Gastrocnemius medialis (tissue), 4 donors: ENCODE measurements at regions not wholly inside any gene's neighbourhood (a gene's known extent, or its start where the extent isn't known, plus 50 kb on each side); places are given as distances from the start of the nearest gene placed in this dataset.
"Not testable (repeated sequence)": the region's sequence is repeated elsewhere in the genome, so short reads cannot be mapped to it uniquely, and the experiment has no call there.

ENCODE experiments used
- ATAC-seq, 2 donors: fragments of 150-250 bp; one replicate each; pipeline ENCODE4 v1.9.1; 2016
- DNase-seq, 2 donors: peaks; one replicate each; pipeline ENCODE4 v3.0.0-alpha.2; 2019
- H3K27ac ChIP-seq, 4 donors: fragments of 200-600 bp; sonication (generic); 1 replicate in 1 of 4; 2 replicates in 3 of 4; pipeline ENCODE4 v1.5.1; 2016 to 2018; ENCODE audit warnings: mild to moderate bottlenecking in 2 of 4, moderate library complexity in 1 of 4
- H3K27me3 ChIP-seq, 3 donors: fragments of 200-600 bp; sonication (generic) in 2 of 3; 1 replicate in 1 of 3; 2 replicates in 2 of 3; pipeline versions ENCODE4 v1.5.1 to v1.6.0; 2016 to 2019; ENCODE audit warnings: mild to moderate bottlenecking in 1 of 3, moderate library complexity in 1 of 3
- H3K36me3 ChIP-seq, 2 donors: fragments of 200-600 bp; sonication (generic) in 1 of 2; one replicate each; pipeline ENCODE4 v1.5.1; 2017 to 2018
- H3K4me1 ChIP-seq, 2 donors: fragments of 200-600 bp; sonication (generic) in 1 of 2; one replicate each; pipeline ENCODE4 v1.5.1; 2016 to 2017; ENCODE audit warnings: mild to moderate bottlenecking in 2 of 2
- H3K4me3 ChIP-seq, 4 donors: fragments of 200-600 bp; sonication (generic) in 3 of 4; 1 replicate in 1 of 4; 2 replicates in 3 of 4; pipeline ENCODE4 v1.5.1; 2016 to 2019; ENCODE audit warnings: mild to moderate bottlenecking in 2 of 4
- H3K9me3 ChIP-seq, 3 donors: fragments of 200-600 bp; sonication (generic) in 2 of 3; 1 replicate in 1 of 3; 2 replicates in 2 of 3; pipeline ENCODE4 v1.5.1; 2016 to 2019
- POLR2A ChIP-seq, 2 donors: fragments of 450-650 bp; IDR thresholded peaks; one replicate each; pipeline ENCODE4 v1.6.1; 2017; ENCODE audit warnings: antibody characterized with exemption in 2 of 2, mild to moderate bottlenecking in 2 of 2, moderate library complexity in 2 of 2
- in situ Hi-C, 4 donors: fragments of 200-750 bp; cut with MboI; loops; one replicate each; pipeline versions ENCODE4 v1.15.0 to v1.8.0; 2017; ENCODE audit warnings: low sequenced_read_pairs in 4 of 4
- intact Hi-C: fragments of 100-400 bp; cut with DNase I; formaldehyde crosslinking; loops from one replicate; pipeline ENCODE4 v1.15.1; 2023; ENCODE audit warnings: low total_unique reads
- TF ChIP-seq, protein P1 (sequence below), 5 experiments: fragments of 450-650 bp in 3 of 5; fragments of 200-600 bp in 2 of 5; sonication (generic) in 2 of 5; IDR thresholded peaks in 4 of 5; conservative IDR thresholded peaks in 1 of 5; 1 replicate in 4 of 5; 2 replicates in 1 of 5; pipeline ENCODE4 v1.5.1; 2016 to 2019; ENCODE audit warnings: antibody characterized with exemption in 5 of 5, mild to moderate bottlenecking in 3 of 5, moderate library complexity in 3 of 5

DNA sequence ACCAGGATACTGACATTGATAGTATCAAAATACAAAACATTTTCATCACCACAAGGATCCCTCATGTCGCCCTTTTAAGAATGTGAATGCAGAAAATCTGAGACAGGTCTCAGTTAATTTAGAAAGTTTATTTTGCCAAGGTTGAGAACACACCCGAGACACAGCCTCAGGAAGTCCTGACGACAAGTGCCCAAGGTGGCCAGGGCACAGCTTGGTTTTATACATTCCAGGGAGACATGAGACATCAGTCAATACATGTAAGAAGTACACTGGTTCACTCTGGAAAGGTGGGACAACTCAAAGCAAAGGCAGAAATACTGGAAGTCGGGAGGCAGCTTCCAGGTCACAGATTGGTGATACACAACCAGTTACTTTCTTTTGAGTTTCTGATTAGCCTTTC, 235.2 kb upstream of the KRR1 start:
- no peaks in the 10 kb centered on the region for H3K36me3 ChIP-seq
- ATAC-seq (no peak), DNase-seq (no peak)
- no peak for TF ChIP-seq POLR2A (IDR thresholded peaks at IDR 0.05)
- TF ChIP-seq, protein P1, sequence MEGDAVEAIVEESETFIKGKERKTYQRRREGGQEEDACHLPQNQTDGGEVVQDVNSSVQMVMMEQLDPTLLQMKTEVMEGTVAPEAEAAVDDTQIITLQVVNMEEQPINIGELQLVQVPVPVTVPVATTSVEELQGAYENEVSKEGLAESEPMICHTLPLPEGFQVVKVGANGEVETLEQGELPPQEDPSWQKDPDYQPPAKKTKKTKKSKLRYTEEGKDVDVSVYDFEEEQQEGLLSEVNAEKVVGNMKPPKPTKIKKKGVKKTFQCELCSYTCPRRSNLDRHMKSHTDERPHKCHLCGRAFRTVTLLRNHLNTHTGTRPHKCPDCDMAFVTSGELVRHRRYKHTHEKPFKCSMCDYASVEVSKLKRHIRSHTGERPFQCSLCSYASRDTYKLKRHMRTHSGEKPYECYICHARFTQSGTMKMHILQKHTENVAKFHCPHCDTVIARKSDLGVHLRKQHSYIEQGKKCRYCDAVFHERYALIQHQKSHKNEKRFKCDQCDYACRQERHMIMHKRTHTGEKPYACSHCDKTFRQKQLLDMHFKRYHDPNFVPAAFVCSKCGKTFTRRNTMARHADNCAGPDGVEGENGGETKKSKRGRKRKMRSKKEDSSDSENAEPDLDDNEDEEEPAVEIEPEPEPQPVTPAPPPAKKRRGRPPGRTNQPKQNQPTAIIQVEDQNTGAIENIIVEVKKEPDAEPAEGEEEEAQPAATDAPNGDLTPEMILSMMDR (IDR thresholded peaks at IDR 0.05 in 4 of 5, conservative IDR thresholded peaks at IDR 0.05 in 1 of 5) = no peak
- in situ Hi-C loops = no loop called here
- H3K9me3 ChIP-seq = no peaks in the 10 kb centered on the region
- no peak overlapping the region for H3K27ac ChIP-seq
- no peaks in the 10 kb centered on the region for H3K27me3 ChIP-seq
- intact Hi-C loops = no loop called here
- H3K4me3 ChIP-seq = no peak overlapping the region
- H3K4me1 ChIP-seq = no peaks in the 10 kb centered on the region

DNA sequence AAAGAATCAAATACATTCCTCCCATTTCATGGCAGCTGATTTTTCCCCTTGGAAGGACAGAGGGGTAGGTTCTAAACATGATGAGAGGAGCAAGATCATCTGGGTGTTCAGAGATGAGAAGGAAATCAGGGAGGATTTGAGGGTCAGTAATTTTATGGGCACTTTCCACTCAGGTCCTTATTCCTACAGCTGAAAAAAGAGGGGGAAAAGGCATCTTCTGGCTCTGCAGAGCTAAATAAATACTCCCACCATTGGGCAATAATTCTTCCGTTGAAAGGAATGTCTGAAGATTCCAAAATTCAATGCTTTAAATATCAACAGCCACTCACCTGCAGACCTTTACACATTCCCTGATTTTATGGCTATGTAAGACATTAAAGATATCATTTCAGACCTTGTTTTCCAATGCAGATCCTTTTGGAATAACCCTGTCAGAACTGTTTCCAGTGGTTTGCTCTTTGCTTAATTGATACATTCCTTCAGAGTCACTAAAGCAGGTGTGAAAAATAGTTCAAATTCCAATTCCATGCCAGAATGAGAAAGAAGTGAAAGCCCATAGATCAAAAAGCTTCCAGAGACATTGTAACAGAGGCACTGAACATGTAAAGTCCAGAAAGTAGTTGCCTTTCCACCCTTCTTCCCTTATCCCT, 233.3 kb upstream of the KRR1 start:
- TF ChIP-seq, protein P1 (IDR thresholded peaks at IDR 0.05 in 4 of 5, conservative IDR thresholded peaks at IDR 0.05 in 1 of 5) = no peak
- no peak for TF ChIP-seq POLR2A (IDR thresholded peaks at IDR 0.05)
- Histone ChIP-seq H3K4me3 (no peak overlapping the region), H3K9me3 (no peaks in the 10 kb centered on the region), H3K4me1 (no peaks in the 10 kb centered on the region), H3K27me3 (no peaks in the 10 kb centered on the region), H3K27ac (no peak overlapping the region), H3K36me3 (no peaks in the 10 kb centered on the region)
- ATAC-seq (no peak), DNase-seq (no peak)
- in situ Hi-C loops = no loop called here
- intact Hi-C loops = no loop called here

DNA sequence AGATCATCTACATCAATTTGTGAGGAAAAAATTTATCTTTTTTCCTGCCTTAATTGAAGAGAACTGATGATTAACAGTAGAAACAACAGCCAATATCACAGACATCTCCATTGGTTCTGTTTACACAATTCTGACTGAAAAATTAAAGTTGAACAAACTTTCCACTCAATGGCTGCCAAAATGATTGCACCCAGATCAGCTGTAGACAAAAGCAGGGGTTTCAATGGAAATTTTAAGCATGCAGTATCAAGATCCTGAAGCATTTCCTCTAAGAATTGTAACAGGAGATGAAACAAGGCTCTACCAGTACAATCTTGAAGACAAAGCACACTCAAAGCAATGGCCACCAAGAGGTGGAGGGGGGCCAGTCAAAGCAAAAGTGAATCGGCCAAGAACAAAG, 231.6 kb upstream of the KRR1 start:
- DNase-seq (no peak), ATAC-seq (no peak)
- in situ Hi-C loops (no loop called here), intact Hi-C loops (no loop called here)
- no peaks in the 10 kb centered on the region for H3K4me1 ChIP-seq
- no peaks in the 10 kb centered on the region for H3K36me3 ChIP-seq
- no peaks in the 10 kb centered on the region for H3K27me3 ChIP-seq
- H3K27ac ChIP-seq = no peak overlapping the region
- H3K4me3 ChIP-seq = no peak overlapping the region
- H3K9me3 ChIP-seq = no peaks in the 10 kb centered on the region
- TF ChIP-seq, protein P1 (IDR thresholded peaks at IDR 0.05 in 4 of 5, conservative IDR thresholded peaks at IDR 0.05 in 1 of 5) = no peak
- TF ChIP-seq POLR2A (IDR thresholded peaks at IDR 0.05) = no peak

GRCh38 chr12:75742048-75742447, 230.6 kb upstream of the KRR1 start:
- Histone ChIP-seq H3K4me3 (no peak overlapping the region), H3K27ac (no peak overlapping the region), H3K9me3 (no peaks in the 10 kb centered on the region), H3K27me3 (no peaks in the 10 kb centered on the region), H3K36me3 (no peaks in the 10 kb centered on the region), H3K4me1 (no peaks in the 10 kb centered on the region)
- ATAC-seq = no peak
- TF ChIP-seq, protein P1 (IDR thresholded peaks at IDR 0.05 in 4 of 5, conservative IDR thresholded peaks at IDR 0.05 in 1 of 5) = no peak
- TF ChIP-seq POLR2A (IDR thresholded peaks at IDR 0.05) = no peak
- in situ Hi-C loops (no loop called here), intact Hi-C loops (no loop called here)
- DNase-seq = no peak

GRCh38 chr12:75739912-75740311, 228.5 kb upstream of the KRR1 start:
- no peaks in the 10 kb centered on the region for H3K27me3 ChIP-seq
- H3K9me3 ChIP-seq = no peaks in the 10 kb centered on the region
- DNase-seq (no peak), ATAC-seq (no peak)
- H3K27ac ChIP-seq = no peak overlapping the region
- no peak for TF ChIP-seq POLR2A (IDR thresholded peaks at IDR 0.05)
- TF ChIP-seq, protein P1 (IDR thresholded peaks at IDR 0.05 in 4 of 5, conservative IDR thresholded peaks at IDR 0.05 in 1 of 5) = no peak
- in situ Hi-C loops = no loop called here
- H3K4me3 ChIP-seq = no peak overlapping the region
- no peaks in the 10 kb centered on the region for H3K36me3 ChIP-seq
- no peaks in the 10 kb centered on the region for H3K4me1 ChIP-seq
- intact Hi-C loops = no loop called here

DNA sequence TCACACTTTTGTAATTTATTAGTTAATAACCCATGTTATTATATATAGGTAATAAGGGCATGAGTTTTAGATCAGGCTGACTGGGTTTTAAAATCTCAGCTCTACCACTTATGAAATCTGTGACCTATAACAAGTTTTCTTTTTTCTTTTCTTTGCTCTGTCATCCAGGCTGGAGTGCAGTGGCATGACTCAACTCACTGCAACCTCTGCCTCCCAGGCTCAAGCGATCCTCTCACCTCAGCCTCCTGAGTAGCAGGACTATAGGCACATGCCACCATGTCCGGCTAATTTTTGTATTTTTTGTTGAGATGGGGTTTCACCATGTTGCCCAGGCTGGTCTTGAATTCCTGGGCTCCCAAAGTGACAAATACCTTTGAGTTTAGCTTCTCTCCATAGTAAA, 227.7 kb upstream of the KRR1 start:
- intact Hi-C loops = not testable (repeated sequence)

More for the DNA sequence above, 227.7 kb upstream of the KRR1 start:
- H3K27me3 ChIP-seq, ATAC-seq, in situ Hi-C loops, H3K27ac ChIP-seq, DNase-seq, H3K9me3 ChIP-seq, H3K4me1 ChIP-seq, H3K4me3 ChIP-seq, H3K36me3 ChIP-seq: not testable (repeated sequence)
